Kidney epithelial cell (primary cell): ENCODE measurements at regions not wholly inside any gene's neighbourhood (a gene's known extent, or its start where the extent isn't known, plus 50 kb on each side); places are given as distances from the start of the nearest gene placed in this dataset.

Source experiments
- DNase-seq: peaks from one replicate; pipeline ENCODE4 v3.0.0-alpha.2; 2010; ENCODE audit warnings: low read depth
- H3K27me3 ChIP-seq: 2 replicates; pipeline ENCODE4 v1.6.0; 2011; ENCODE audit warnings: low read length; ENCODE audit not compliant: control insufficient read depth, insufficient read depth
- H3K36me3 ChIP-seq: 2 replicates; pipeline ENCODE4 v1.5.1; 2011; ENCODE audit warnings: low read length; ENCODE audit not compliant: control insufficient read depth, insufficient read depth
- H3K4me3 ChIP-seq: 2 replicates; pipeline ENCODE4 v1.5.1; 2011; ENCODE audit warnings: low read depth, mild to moderate bottlenecking, control low read depth, low read length
- TF ChIP-seq, protein P1 (sequence below): IDR thresholded peaks from 2 replicates; pipeline ENCODE4 v1.5.1; 2011; ENCODE audit warnings: mild to moderate bottlenecking, moderate library complexity, low read length, control low read depth, inconsistent platforms; ENCODE audit not compliant: insufficient read depth, poor library complexity, severe bottlenecking

DNA sequence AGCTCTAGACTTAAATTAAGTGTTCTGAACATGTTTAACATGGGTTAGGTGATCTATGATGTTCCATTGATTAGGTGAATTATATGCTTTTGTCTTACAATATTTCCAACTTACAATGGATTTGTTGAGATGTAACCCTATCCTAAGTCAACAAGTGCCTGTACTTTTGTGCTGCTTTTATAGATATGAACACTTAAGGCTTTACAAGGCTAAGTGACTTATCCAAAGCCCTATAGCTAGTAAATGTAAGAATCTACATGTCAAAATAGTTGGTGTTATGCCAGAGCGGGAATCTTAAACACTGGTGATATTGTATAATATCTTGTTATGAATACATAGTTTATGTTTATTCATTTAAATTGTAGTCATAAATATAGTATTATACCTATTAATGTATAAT lies 1629.1 kb upstream of the IGFBP7 start:
- no peak overlapping the region for H3K4me3 ChIP-seq
- no peak for DNase-seq
- no peaks in the 10 kb centered on the region for H3K36me3 ChIP-seq
- H3K27me3 ChIP-seq: no peaks in the 10 kb centered on the region
- TF ChIP-seq, protein P1, sequence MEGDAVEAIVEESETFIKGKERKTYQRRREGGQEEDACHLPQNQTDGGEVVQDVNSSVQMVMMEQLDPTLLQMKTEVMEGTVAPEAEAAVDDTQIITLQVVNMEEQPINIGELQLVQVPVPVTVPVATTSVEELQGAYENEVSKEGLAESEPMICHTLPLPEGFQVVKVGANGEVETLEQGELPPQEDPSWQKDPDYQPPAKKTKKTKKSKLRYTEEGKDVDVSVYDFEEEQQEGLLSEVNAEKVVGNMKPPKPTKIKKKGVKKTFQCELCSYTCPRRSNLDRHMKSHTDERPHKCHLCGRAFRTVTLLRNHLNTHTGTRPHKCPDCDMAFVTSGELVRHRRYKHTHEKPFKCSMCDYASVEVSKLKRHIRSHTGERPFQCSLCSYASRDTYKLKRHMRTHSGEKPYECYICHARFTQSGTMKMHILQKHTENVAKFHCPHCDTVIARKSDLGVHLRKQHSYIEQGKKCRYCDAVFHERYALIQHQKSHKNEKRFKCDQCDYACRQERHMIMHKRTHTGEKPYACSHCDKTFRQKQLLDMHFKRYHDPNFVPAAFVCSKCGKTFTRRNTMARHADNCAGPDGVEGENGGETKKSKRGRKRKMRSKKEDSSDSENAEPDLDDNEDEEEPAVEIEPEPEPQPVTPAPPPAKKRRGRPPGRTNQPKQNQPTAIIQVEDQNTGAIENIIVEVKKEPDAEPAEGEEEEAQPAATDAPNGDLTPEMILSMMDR: no peak

DNA sequence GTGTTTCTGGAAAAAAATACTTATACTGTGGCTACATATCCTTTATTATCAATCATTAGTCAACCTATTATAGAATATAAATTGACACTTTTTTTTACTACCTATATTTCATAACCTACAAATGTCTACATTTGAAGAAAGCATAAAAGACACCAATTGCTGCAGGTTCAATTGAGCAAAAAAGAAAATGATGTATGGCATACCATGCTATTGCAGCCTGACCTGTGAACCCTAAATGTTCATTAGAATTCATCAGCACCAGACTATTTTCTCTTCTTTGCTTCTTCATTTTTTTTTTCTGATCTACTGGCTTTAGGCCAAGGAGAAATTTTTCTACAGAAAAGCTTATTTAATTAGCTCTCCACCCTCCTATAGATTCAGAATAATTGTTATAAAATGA lies 1628.2 kb upstream of the IGFBP7 start:
- TF ChIP-seq, protein P1: no peak
- no peak overlapping the region for H3K4me3 ChIP-seq
- H3K36me3 ChIP-seq: no peaks in the 10 kb centered on the region
- H3K27me3 ChIP-seq: no peaks in the 10 kb centered on the region
- DNase-seq: no peak

DNA sequence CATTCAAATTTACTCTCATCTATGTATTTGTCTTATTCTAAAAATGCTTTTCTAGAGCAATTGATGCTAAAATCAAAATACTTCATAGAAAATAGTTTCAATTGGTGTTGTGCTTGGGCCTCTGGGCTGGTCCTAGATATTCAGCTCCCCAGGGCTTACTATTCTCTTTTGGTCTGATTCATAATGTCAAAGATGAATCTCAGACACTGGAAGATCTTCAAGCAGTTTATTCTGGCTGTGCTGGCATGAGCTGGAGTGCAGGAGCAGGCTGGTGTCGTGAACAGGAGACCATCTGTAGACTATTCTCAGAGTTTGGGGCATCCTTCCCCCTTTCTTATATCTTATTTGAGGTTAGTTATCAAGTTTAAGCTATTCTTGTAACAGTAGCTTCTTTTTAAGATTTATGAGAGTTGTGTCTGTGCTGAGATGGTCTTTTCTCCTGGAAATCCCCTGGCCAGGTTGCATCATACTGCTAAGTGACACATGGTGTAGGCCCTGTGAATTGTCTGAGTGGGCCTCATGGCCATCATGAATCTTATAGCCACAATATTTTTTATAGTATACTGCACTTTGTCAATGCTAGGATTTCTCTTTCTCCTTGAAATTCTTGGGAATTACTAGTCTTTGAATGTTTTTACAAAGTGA lies 1624.0 kb upstream of the IGFBP7 start:
- Histone ChIP-seq H3K4me3 (no peak overlapping the region), H3K27me3 (no peaks in the 10 kb centered on the region), H3K36me3 (no peaks in the 10 kb centered on the region)
- TF ChIP-seq, protein P1: no peak
- no peak for DNase-seq

DNA sequence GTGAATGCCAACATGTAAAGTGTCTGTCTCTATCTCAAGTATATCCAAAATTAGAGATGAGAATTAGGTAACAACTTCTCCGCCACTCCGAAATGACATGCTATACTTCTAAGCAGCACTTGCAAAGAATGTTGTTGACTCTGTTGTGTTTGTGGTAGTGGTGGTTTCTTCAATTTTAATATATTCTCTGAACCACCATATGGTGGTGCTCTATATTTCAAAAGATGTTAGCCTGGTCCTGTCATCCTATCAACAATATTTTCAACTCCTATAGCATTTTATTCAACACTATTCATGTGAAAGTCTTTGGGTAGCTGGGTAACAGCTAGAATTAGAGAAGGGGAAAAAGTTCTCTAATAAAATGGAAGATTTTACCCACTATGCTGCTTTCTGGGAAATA lies 1622.8 kb upstream of the IGFBP7 start:
- DNase-seq: no peak
- no peaks in the 10 kb centered on the region for H3K27me3 ChIP-seq
- H3K36me3 ChIP-seq: no peaks in the 10 kb centered on the region
- no peak overlapping the region for H3K4me3 ChIP-seq
- TF ChIP-seq, protein P1: no peak

DNA sequence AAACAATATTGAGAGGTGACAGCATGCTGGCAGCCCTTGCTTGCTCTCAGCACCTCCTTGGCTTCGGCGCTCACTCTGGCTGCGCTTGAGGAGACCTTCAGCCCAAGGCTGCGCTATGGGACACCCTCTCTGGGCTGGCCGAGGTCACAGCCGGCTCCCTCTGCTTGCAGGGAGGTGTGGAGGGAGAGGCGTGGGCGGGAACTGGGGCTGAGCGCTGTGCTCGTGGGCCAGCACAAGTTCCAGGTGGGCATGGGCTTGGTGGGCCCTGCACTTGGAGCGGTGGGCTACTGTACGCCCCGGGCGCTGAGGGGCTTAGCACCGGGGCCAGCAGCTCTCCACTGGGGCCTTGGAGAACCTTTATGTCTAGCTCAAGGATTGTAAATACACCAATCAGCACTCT lies 1613.8 kb upstream of the IGFBP7 start:
- DNase-seq: no peak
- no peak overlapping the region for H3K4me3 ChIP-seq
- H3K36me3 ChIP-seq: no peaks in the 10 kb centered on the region
- H3K27me3 ChIP-seq: no peaks in the 10 kb centered on the region
- TF ChIP-seq, protein P1: no peak

DNA sequence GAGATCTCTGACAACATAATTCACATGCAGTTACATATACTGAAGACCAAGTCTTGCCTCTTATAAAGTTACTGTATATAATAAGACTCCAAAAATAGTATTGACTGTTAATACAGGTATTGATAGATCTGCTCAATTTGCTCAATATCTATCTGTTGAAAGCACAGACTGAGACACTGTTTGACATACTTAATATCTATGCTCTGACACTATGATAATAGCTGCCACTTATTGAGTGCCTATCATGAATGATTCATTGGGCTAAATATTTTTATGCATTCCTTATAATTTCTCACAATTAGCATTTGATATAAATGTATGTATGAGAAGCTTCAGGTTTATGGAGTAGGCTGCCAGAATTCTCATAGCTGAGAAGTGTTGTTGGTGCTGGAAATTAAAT lies 1600.9 kb upstream of the IGFBP7 start:
- no peak overlapping the region for H3K4me3 ChIP-seq
- no peaks in the 10 kb centered on the region for H3K36me3 ChIP-seq
- DNase-seq: no peak
- H3K27me3 ChIP-seq: no peaks in the 10 kb centered on the region
- TF ChIP-seq, protein P1: no peak
